HepG2 (cell line): ENCODE measurements at regions not wholly inside any gene's neighbourhood (a gene's known extent, or its start where the extent isn't known, plus 50 kb on each side); places are given as distances from the start of the nearest gene placed in this dataset.

Experiments
- ATAC-seq: fragments of 200-7000 bp; cut with Tn5 transposase; 3 replicates; pipeline ENCODE4 v1.9.1; 2020; ENCODE audit warnings: mild to moderate bottlenecking, moderate library complexity
- BruUV-seq: library from RNA; stranded (reverse); fragments of 400-500 nt; replicated peaks from 2 replicates; lab custom pipeline; 2021; lab: Mats Ljungman, UMichigan
- CTCF ChIA-PET: fragments of 300-600 bp; formaldehyde crosslinking; extraction: SDS; loops from one replicate; lab custom pipeline; 2021; ENCODE audit warnings: low total read pairs, inconsistent platforms, low intra/inter-chr PET ratio; lab: Yijun Ruan, JAX
- POLR2A ChIA-PET: fragments of 350-600 bp; sonication (Branson Sonifier 250); formaldehyde crosslinking; loops from one replicate; lab custom pipeline; 2020; ENCODE audit warnings: antibody characterized with exemption, inconsistent platforms; lab: Yijun Ruan, JAX
- DNase-seq: peaks from one replicate; pipeline ENCODE4 v3.0.0-alpha.2; 2015; ENCODE audit warnings: low spot score
- FAIRE-seq: peaks from 3 replicates; lab custom pipeline; 2011; peaks lifted over from hg19 to GRCh38; lab: Jason Lieb, UNC
- H2AFZ ChIP-seq: one replicate; pipeline ENCODE4 v1.6.1; 2011; ENCODE audit warnings: low read length, inconsistent platforms
- H3K27ac ChIP-seq: fragments of 300-600 bp; 3 replicates; pipeline ENCODE4 v1.8.0; 2011; ENCODE audit warnings: mixed run types, mild to moderate bottlenecking, mixed read lengths, low read length, inconsistent platforms; ENCODE audit not compliant: insufficient read depth; ENCODE audit errors: extremely low read length
- H3K27me3 ChIP-seq, 2 experiments: fragments of 200-600 bp in 1 of 2; 2 replicates in 1 of 2; 3 replicates in 1 of 2; pipeline versions ENCODE4 v1.6.0 to v1.8.0; 2011; ENCODE audit warnings: low read length in 2 of 2, mild to moderate bottlenecking in 2 of 2, moderate library complexity in 2 of 2, inconsistent platforms in 1 of 2; ENCODE audit not compliant: insufficient read depth in 2 of 2, control insufficient read depth in 1 of 2
- H3K36me3 ChIP-seq, 2 experiments: fragments of 200-600 bp in 1 of 2; replicated peaks in 1 of 2; 2 replicates in 1 of 2; 3 replicates in 1 of 2; pipeline versions ENCODE4 v1.5.1 to v1.8.0; 2011; ENCODE audit warnings: low read length in 2 of 2, inconsistent platforms in 1 of 2; ENCODE audit not compliant: insufficient read depth in 2 of 2, control insufficient read depth in 1 of 2
- H3K4me1 ChIP-seq: 2 replicates; pipeline ENCODE4 v1.5.1; 2012; ENCODE audit warnings: low read length, inconsistent platforms; ENCODE audit not compliant: insufficient read depth
- H3K4me2 ChIP-seq: 2 replicates; pipeline ENCODE4 v1.6.0; 2011; ENCODE audit warnings: low read depth, low read length, inconsistent platforms
- H3K4me3 ChIP-seq, 3 experiments: fragments of 200-600 bp in 1 of 3; sonication (generic), shearing (Covaris generic) in 1 of 3; replicated peaks in 1 of 3; 2 replicates each; pipeline ENCODE4 v1.5.1; 2011 to 2016; ENCODE audit warnings: low read length in 3 of 3, inconsistent platforms in 2 of 3, low read depth in 2 of 3, mild to moderate bottlenecking in 2 of 3, control low read depth in 1 of 3, mixed read lengths in 1 of 3; ENCODE audit not compliant: insufficient read depth in 1 of 3
- H3K79me2 ChIP-seq: one replicate; pipeline ENCODE4 v1.6.1; 2011; ENCODE audit warnings: low read length, inconsistent platforms; ENCODE audit not compliant: insufficient read depth
- H3K9ac ChIP-seq: 2 replicates; pipeline ENCODE4 v1.6.0; 2011; ENCODE audit warnings: mild to moderate bottlenecking, low read depth, low read length, inconsistent platforms; ENCODE audit not compliant: insufficient read depth
- H3K9me3 ChIP-seq: 2 replicates; pipeline ENCODE4 v1.5.1; 2012; ENCODE audit warnings: mild to moderate bottlenecking, low read length
- H4K20me1 ChIP-seq: 2 replicates; pipeline ENCODE4 v1.6.0; 2011; ENCODE audit warnings: inconsistent platforms, mild to moderate bottlenecking, low read length, moderate library complexity; ENCODE audit not compliant: insufficient read depth
- BCL6 ChIP-seq: IDR thresholded peaks from 2 replicates; pipeline ENCODE4 v1.6.1; 2016; ENCODE audit warnings: missing genetic modification reagents, missing compliant biosample characterization
- HNRNPK ChIP-seq: fragments of 200-400 bp; formaldehyde crosslinking; IDR thresholded peaks from 2 replicates; pipeline ENCODE4 v1.6.1; 2018; ENCODE audit warnings: low read length, low read depth, moderate library complexity, mild to moderate bottlenecking; ENCODE audit not compliant: poor library complexity, severe bottlenecking
- MAF1 ChIP-seq: sonication (generic); formaldehyde crosslinking; IDR thresholded peaks from 2 replicates; pipeline ENCODE4 v1.5.0; 2020; ENCODE audit warnings: missing genetic modification reagents, borderline replicate concordance
- NR3C1 ChIP-seq: sonication (generic); formaldehyde crosslinking; IDR thresholded peaks from 2 replicates; pipeline ENCODE4 v1.4.0; 2020; ENCODE audit warnings: missing genetic modification reagents
- SCMH1 ChIP-seq: sonication (generic); formaldehyde crosslinking; IDR thresholded peaks from 2 replicates; pipeline ENCODE4 v1.9.0; 2021; ENCODE audit warnings: missing genetic modification reagents, mild to moderate bottlenecking, borderline replicate concordance
- SMAD3 ChIP-seq: sonication (generic); formaldehyde crosslinking; IDR thresholded peaks from 2 replicates; pipeline ENCODE4 v1.4.0; 2020; ENCODE audit warnings: missing genetic modification reagents
- TBX3 ChIP-seq: fragments of 450-650 bp; IDR thresholded peaks from 2 replicates; pipeline ENCODE4 v1.6.1; 2017; ENCODE audit warnings: antibody characterized with exemption, mild to moderate bottlenecking, inconsistent platforms, borderline replicate concordance
- ZNF138 ChIP-seq: sonication (generic); formaldehyde crosslinking; IDR thresholded peaks from 2 replicates; pipeline ENCODE4 v1.5.0; 2020; ENCODE audit warnings: mild to moderate bottlenecking, low read depth, missing genetic modification reagents
- ZNF224 ChIP-seq: sonication (generic); formaldehyde crosslinking; IDR thresholded peaks from 2 replicates; pipeline ENCODE4 v1.5.0; 2020; ENCODE audit warnings: mild to moderate bottlenecking, missing genetic modification reagents
- ZNF383 ChIP-seq: sonication (generic); formaldehyde crosslinking; IDR thresholded peaks from 2 replicates; pipeline ENCODE4 v1.4.0; 2020; ENCODE audit warnings: missing genetic modification reagents, mild to moderate bottlenecking, borderline replicate concordance
- ZNF747 ChIP-seq: sonication (generic); formaldehyde crosslinking; IDR thresholded peaks from 2 replicates; pipeline ENCODE4 v1.8.1; 2023; ENCODE audit warnings: missing genetic modification reagents, mild to moderate bottlenecking, borderline replicate concordance
- WGBS: methylation state at CpG from one replicate; pipeline ENCODE4 v1.1.6; 2017; ENCODE audit warnings: low lambda C conversion rate; 5-methylcytosine and 5-hydroxymethylcytosine counted together
- in situ Hi-C: cut with HindIII; loops from 2 replicates; pipeline ENCODE4 v1.10.0; 2017; ENCODE audit warnings: low pct_unique_long_range_greater_than_20kb; ENCODE audit not compliant: extremely low pct_ligation_motif_present
- intact Hi-C: fragments of 100-400 bp; cut with micrococcal nuclease; formaldehyde crosslinking; loops from one replicate; pipeline ENCODE4 v1.10.0; 2022; ENCODE audit not compliant: unreplicated experiment
- TF ChIP-seq, protein P1 (sequence below), 2 experiments: sonication (generic) in 1 of 2; formaldehyde crosslinking in 1 of 2; IDR thresholded peaks; 2 replicates each; pipeline versions ENCODE4 v1.4.0 to v1.6.1; 2018 to 2020; ENCODE audit warnings: missing genetic modification reagents in 2 of 2, borderline replicate concordance in 1 of 2, low read depth in 1 of 2, mild to moderate bottlenecking in 1 of 2, missing biosample characterization in 1 of 2
- TF ChIP-seq, protein P2 (sequence below): sonication (generic); formaldehyde crosslinking; IDR thresholded peaks from 2 replicates; pipeline ENCODE4 v1.4.0; 2020; ENCODE audit warnings: mild to moderate bottlenecking, missing genetic modification reagents
- TF ChIP-seq, protein P3 (sequence below): IDR thresholded peaks from 2 replicates; pipeline ENCODE4 v1.6.1; 2018; ENCODE audit warnings: missing genetic modification reagents
- TF ChIP-seq, protein P4 (sequence below): sonication (generic); formaldehyde crosslinking; IDR thresholded peaks from 2 replicates; pipeline ENCODE4 v1.4.0; 2020; ENCODE audit warnings: missing genetic modification reagents
- TF ChIP-seq, protein P5 (sequence below): fragments of 450-650 bp; IDR thresholded peaks from 2 replicates; pipeline ENCODE4 v1.6.1; 2017

DNA sequence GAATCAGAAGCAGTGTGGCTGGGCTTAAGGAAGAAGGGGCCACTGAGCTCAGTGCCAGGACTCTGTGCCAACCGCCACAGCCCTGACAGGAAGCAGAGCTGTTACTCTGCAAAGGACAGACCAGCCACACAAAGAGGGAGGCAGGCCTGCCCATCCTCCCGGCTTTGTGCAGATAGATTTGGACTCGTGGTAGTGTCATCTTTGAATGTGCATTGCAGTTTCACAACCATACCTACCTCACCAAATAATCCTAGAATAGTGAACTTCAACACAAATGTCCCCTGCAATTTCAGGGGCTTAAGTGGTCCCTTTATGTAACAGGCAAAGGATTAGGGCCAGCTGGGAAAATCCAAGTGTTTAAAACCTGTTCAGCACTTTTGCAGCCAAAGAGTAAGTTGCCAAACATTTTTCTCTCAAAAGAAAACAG lies 55.1 kb upstream of the CLDN10 start (continued):
- TF ChIP-seq, protein P1, sequence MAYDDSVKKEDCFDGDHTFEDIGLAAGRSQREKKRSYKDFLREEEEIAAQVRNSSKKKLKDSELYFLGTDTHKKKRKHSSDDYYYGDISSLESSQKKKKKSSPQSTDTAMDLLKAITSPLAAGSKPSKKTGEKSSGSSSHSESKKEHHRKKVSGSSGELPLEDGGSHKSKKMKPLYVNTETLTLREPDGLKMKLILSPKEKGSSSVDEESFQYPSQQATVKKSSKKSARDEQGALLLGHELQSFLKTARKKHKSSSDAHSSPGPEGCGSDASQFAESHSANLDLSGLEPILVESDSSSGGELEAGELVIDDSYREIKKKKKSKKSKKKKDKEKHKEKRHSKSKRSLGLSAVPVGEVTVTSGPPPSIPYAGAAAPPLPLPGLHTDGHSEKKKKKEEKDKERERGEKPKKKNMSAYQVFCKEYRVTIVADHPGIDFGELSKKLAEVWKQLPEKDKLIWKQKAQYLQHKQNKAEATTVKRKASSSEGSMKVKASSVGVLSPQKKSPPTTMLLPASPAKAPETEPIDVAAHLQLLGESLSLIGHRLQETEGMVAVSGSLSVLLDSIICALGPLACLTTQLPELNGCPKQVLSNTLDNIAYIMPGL (CRISPR knock-in tag; IDR thresholded peaks at IDR 0.05; ENCODE audit: borderline replicate concordance in 1 of 2, low read depth in 1 of 2): no peak
- TF ChIP-seq NR3C1 (CRISPR knock-in tag) (no peak), ZNF224 (no peak), ZNF747 (CRISPR knock-in tag) (no peak)
- TF ChIP-seq, all 625 proteins: peak for 0

DNA sequence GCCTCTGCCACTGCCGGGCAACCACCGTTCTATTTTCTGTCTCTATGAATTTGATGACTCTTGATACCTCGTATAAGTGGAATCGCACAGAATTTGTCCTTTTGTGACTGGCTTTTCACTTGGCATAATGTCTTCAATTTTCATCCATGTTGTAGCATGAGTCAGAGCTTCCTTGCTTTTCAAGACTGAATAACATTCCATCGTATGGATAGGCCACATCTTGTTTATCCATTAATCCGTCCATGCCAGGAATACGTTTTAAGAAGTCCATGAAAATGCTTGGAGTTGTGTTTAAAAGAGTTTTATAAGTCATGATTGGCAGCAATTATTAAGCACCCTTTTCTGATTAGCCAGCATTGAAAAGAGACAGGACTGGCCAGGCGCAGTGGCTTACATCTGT lies 53.6 kb upstream of the CLDN10 start:
- DNase-seq: no peak
- Histone ChIP-seq H3K9me3 (no peaks in the 10 kb centered on the region), H3K36me3 (no peaks in the 10 kb centered on the region), H3K4me3 (no peak overlapping the region), H3K4me2 (no peak overlapping the region), H3K79me2 (no peaks in the 10 kb centered on the region), H3K4me1 (no peaks in the 10 kb centered on the region), H3K27ac (no peak overlapping the region), H2AFZ (no peak overlapping the region), H3K27me3 (no peaks in the 10 kb centered on the region), H3K9ac (no peak overlapping the region), H4K20me1 (no peaks in the 10 kb centered on the region)
- in situ Hi-C loops (no loop called here), intact Hi-C loops (no loop called here)
- CTCF ChIA-PET: no interaction called here
- POLR2A ChIA-PET: no interaction called here
- 53% methylated on average over 8 of the region's 8 CpGs for WGBS
- ATAC-seq: no peak
- no TSS peak for BruUV-seq
- FAIRE-seq: no peak
- TF ChIP-seq, protein P2, sequence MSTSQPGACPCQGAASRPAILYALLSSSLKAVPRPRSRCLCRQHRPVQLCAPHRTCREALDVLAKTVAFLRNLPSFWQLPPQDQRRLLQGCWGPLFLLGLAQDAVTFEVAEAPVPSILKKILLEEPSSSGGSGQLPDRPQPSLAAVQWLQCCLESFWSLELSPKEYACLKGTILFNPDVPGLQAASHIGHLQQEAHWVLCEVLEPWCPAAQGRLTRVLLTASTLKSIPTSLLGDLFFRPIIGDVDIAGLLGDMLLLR (CRISPR knock-in tag): no peak
- no peak for TF ChIP-seq SCMH1
- TF ChIP-seq HNRNPK: no peak
- TF ChIP-seq ZNF138: no peak
- TF ChIP-seq BCL6 (CRISPR knock-in tag): no peak
- no peak for TF ChIP-seq ZNF383 (CRISPR knock-in tag)
- TF ChIP-seq, protein P3, sequence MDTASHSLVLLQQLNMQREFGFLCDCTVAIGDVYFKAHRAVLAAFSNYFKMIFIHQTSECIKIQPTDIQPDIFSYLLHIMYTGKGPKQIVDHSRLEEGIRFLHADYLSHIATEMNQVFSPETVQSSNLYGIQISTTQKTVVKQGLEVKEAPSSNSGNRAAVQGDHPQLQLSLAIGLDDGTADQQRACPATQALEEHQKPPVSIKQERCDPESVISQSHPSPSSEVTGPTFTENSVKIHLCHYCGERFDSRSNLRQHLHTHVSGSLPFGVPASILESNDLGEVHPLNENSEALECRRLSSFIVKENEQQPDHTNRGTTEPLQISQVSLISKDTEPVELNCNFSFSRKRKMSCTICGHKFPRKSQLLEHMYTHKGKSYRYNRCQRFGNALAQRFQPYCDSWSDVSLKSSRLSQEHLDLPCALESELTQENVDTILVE (CRISPR knock-in tag): no peak
- TF ChIP-seq, protein P4, sequence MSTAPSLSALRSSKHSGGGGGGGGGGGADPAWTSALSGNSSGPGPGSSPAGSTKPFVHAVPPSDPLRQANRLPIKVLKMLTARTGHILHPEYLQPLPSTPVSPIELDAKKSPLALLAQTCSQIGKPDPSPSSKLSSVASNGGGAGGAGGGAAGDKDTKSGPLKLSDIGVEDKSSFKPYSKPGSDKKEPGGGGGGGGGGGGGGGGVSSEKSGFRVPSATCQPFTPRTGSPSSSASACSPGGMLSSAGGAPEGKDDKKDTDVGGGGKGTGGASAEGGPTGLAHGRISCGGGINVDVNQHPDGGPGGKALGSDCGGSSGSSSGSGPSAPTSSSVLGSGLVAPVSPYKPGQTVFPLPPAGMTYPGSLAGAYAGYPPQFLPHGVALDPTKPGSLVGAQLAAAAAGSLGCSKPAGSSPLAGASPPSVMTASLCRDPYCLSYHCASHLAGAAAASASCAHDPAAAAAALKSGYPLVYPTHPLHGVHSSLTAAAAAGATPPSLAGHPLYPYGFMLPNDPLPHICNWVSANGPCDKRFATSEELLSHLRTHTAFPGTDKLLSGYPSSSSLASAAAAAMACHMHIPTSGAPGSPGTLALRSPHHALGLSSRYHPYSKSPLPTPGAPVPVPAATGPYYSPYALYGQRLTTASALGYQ (CRISPR knock-in tag): no peak
- TF ChIP-seq MAF1 (CRISPR knock-in tag): no peak
- TF ChIP-seq, protein P5, sequence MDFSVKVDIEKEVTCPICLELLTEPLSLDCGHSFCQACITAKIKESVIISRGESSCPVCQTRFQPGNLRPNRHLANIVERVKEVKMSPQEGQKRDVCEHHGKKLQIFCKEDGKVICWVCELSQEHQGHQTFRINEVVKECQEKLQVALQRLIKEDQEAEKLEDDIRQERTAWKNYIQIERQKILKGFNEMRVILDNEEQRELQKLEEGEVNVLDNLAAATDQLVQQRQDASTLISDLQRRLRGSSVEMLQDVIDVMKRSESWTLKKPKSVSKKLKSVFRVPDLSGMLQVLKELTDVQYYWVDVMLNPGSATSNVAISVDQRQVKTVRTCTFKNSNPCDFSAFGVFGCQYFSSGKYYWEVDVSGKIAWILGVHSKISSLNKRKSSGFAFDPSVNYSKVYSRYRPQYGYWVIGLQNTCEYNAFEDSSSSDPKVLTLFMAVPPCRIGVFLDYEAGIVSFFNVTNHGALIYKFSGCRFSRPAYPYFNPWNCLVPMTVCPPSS: no peak
- no peak for TF ChIP-seq SMAD3
- TF ChIP-seq TBX3: no peak
